ENCODE measurements at regions not wholly inside any gene's neighbourhood (a gene's known extent, or its start where the extent isn't known, plus 50 kb on each side); places are given as distances from the start of the nearest gene placed in this dataset.

GRCh38 chr15:39213385-39213840 lies 367.5 kb upstream of the THBS1 start:
- no peak for TF ChIP-seq CTCF (IDR thresholded peaks at IDR 0.05)
- TF ChIP-seq POLR2AphosphoS5 (IDR thresholded peaks at IDR 0.05; ENCODE audit: low read depth, low read length) = peak; percentile 50; the same call in 1 of the 2 replicates
- no peak for TF ChIP-seq CHD2 (IDR thresholded peaks at IDR 0.05; ENCODE audit: low read length, partially characterized antibody)
- no peak for TF ChIP-seq TAF1 (IDR thresholded peaks at IDR 0.05; ENCODE audit: borderline replicate concordance, low read depth, low read length)
- peak; percentile 96 for TF ChIP-seq TEAD4 (IDR thresholded peaks at IDR 0.05; ENCODE audit: borderline replicate concordance, insufficient read depth)
- peak in 1 of 2 experiments; percentile 96; a peak in 2 of 4 replicates for TF ChIP-seq EP300 (IDR thresholded peaks at IDR 0.05; ENCODE audit: borderline replicate concordance in 1 of 2, low read depth in 1 of 2, low read length in 1 of 2)
- no peak for TF ChIP-seq REST (IDR thresholded peaks at IDR 0.05; ENCODE audit: low read depth, low read length)
- no peak for TF ChIP-seq SMC3 (IDR thresholded peaks at IDR 0.05; ENCODE audit: low read depth, low read length)
- no peak for TF ChIP-seq USF1 (IDR thresholded peaks at IDR 0.05; ENCODE audit: borderline replicate concordance, low read depth)
- TF ChIP-seq EZH2phosphoT487 (IDR thresholded peaks at IDR 0.05; ENCODE audit: borderline replicate concordance, low read depth) = no peak
- no peak for TF ChIP-seq YY1 (IDR thresholded peaks at IDR 0.05; ENCODE audit: low read depth)
- TF ChIP-seq MAX (IDR thresholded peaks at IDR 0.05; ENCODE audit: low read depth) = peak; percentile 65

All from SK-N-SH (cell line).